ENCODE measurements at regions not wholly inside any gene's neighbourhood (a gene's known extent, or its start where the extent isn't known, plus 50 kb on each side); places are given as distances from the start of the nearest gene placed in this dataset.

- TF ChIP-seq ZNF274 (IDR thresholded peaks at IDR 0.05; ENCODE audit: low read depth, low read length) (no peak), SUZ12 (IDR thresholded peaks at IDR 0.05; ENCODE audit: extremely low read depth, insufficient read depth, insufficient read length) (no peak)
Measured at GRCh38 chr3:59660376-59660775, 610.6 kb upstream of the CFAP20DC start.
